ENCODE measurements at regions not wholly inside any gene's neighbourhood (a gene's known extent, or its start where the extent isn't known, plus 50 kb on each side); places are given as distances from the start of the nearest gene placed in this dataset.

GRCh38 chr1:215402147-215402546 is 165.0 kb upstream of the KCTD3 start:
- no peak overlapping the region for H2AFZ ChIP-seq (ENCODE audit: low read length)
- no peak overlapping the region for H3K4me3 ChIP-seq (ENCODE audit: low read depth, low read length, poor library complexity, severe bottlenecking)
- H3K4me1 ChIP-seq (ENCODE audit: insufficient read depth, low read length, poor library complexity, severe bottlenecking) = no peaks in the 10 kb centered on the region
- H3K27ac ChIP-seq (ENCODE audit: low read depth, low read length, poor library complexity, severe bottlenecking) = no peak overlapping the region
- H4K20me1 ChIP-seq (ENCODE audit: insufficient read depth, low read length) = no peaks in the 10 kb centered on the region
- no peaks in the 10 kb centered on the region for H3K79me2 ChIP-seq (ENCODE audit: insufficient read depth, low read depth, low read length)
- no peaks in the 10 kb centered on the region for H3K36me3 ChIP-seq (ENCODE audit: insufficient read depth, low read length)
- no peaks in the 10 kb centered on the region for H3K9me3 ChIP-seq (ENCODE audit: low read length)
- ChIA-PET CTCF (ENCODE audit: unreplicated experiment) (no interaction called here), POLR2A (no interaction called here)
- DNase-seq (ENCODE audit: low spot score) = no peak
- intact Hi-C loops (cut with micrococcal nuclease; ENCODE audit: unreplicated experiment) = no loop called here
- H3K4me2 ChIP-seq (ENCODE audit: low read length) = no peak overlapping the region
- no peak for TF ChIP-seq CTCF (conservative IDR thresholded peaks at IDR 0.05; ENCODE audit: low read length)
- TF ChIP-seq EZH2phosphoT487 (IDR thresholded peaks at IDR 0.05; ENCODE audit: borderline replicate concordance, low read depth, low read length) = no peak
- BruUV-seq (replicated peaks) = no TSS peak
- H3K9me2 ChIP-seq (ENCODE audit: insufficient read depth, low read length) = no peaks in the 10 kb centered on the region

- no peak for TF ChIP-seq CTCF (conservative IDR thresholded peaks at IDR 0.05; ENCODE audit: low read length)
- TF ChIP-seq EZH2phosphoT487 (IDR thresholded peaks at IDR 0.05; ENCODE audit: borderline replicate concordance, low read depth, low read length) = no peak
- H3K9me2 ChIP-seq (ENCODE audit: insufficient read depth, low read length) = no peaks in the 10 kb centered on the region
- no peaks in the 10 kb centered on the region for H3K36me3 ChIP-seq (ENCODE audit: insufficient read depth, low read length)
- H3K4me1 ChIP-seq (ENCODE audit: insufficient read depth, low read length, poor library complexity, severe bottlenecking) = no peaks in the 10 kb centered on the region
- CTCF ChIA-PET (ENCODE audit: unreplicated experiment) = no interaction called here
- H3K79me2 ChIP-seq (ENCODE audit: insufficient read depth, low read depth, low read length) = no peaks in the 10 kb centered on the region
- H4K20me1 ChIP-seq (ENCODE audit: insufficient read depth, low read length) = no peaks in the 10 kb centered on the region
- no peak overlapping the region for H3K27ac ChIP-seq (ENCODE audit: low read depth, low read length, poor library complexity, severe bottlenecking)
- H3K4me2 ChIP-seq (ENCODE audit: low read length) = no peak overlapping the region
- no peak overlapping the region for H3K4me3 ChIP-seq (ENCODE audit: low read depth, low read length, poor library complexity, severe bottlenecking)
- no peak overlapping the region for H2AFZ ChIP-seq (ENCODE audit: low read length)
- intact Hi-C loops (cut with micrococcal nuclease; ENCODE audit: unreplicated experiment) = no loop called here
- no TSS peak for BruUV-seq (replicated peaks)
- DNase-seq (ENCODE audit: low spot score) = no peak
- POLR2A ChIA-PET = interaction anchor here (0.6 kb wide), 1 partner anchor 773 kb away, joined by 3 read pairs; no protein-coding TSS in a partner anchor
- H3K9me3 ChIP-seq (ENCODE audit: low read length) = no peaks in the 10 kb centered on the region
Observed at GRCh38 chr1:215405211-215405610, 161.9 kb upstream of the KCTD3 start.

GRCh38 chr1:215406927-215407326 is 160.2 kb upstream of the KCTD3 start:
- Histone ChIP-seq H3K36me3 (ENCODE audit: insufficient read depth, low read length) (no peaks in the 10 kb centered on the region), H3K9me2 (ENCODE audit: insufficient read depth, low read length) (no peaks in the 10 kb centered on the region), H3K4me1 (ENCODE audit: insufficient read depth, low read length, poor library complexity, severe bottlenecking) (no peaks in the 10 kb centered on the region), H3K4me3 (ENCODE audit: low read depth, low read length, poor library complexity, severe bottlenecking) (no peak overlapping the region), H4K20me1 (ENCODE audit: insufficient read depth, low read length) (no peaks in the 10 kb centered on the region), H3K79me2 (ENCODE audit: insufficient read depth, low read depth, low read length) (no peaks in the 10 kb centered on the region), H3K4me2 (ENCODE audit: low read length) (no peak overlapping the region), H2AFZ (ENCODE audit: low read length) (no peak overlapping the region), H3K27ac (ENCODE audit: low read depth, low read length, poor library complexity, severe bottlenecking) (no peak overlapping the region), H3K9me3 (ENCODE audit: low read length) (no peaks in the 10 kb centered on the region)
- TF ChIP-seq EZH2phosphoT487 (IDR thresholded peaks at IDR 0.05; ENCODE audit: borderline replicate concordance, low read depth, low read length) (no peak), CTCF (conservative IDR thresholded peaks at IDR 0.05; ENCODE audit: low read length) (no peak)
- ChIA-PET POLR2A (no interaction called here), CTCF (ENCODE audit: unreplicated experiment) (no interaction called here)
- no peak for DNase-seq (ENCODE audit: low spot score)
- no TSS peak for BruUV-seq (replicated peaks)
- intact Hi-C loops (cut with micrococcal nuclease; ENCODE audit: unreplicated experiment) = no loop called here

Data from OCI-LY7 (cell line).